ENCODE measurements at regions not wholly inside any gene's neighbourhood (a gene's known extent, or its start where the extent isn't known, plus 50 kb on each side); places are given as distances from the start of the nearest gene placed in this dataset.

- TF ChIP-seq CTCF (IDR thresholded peaks at IDR 0.05), result no peak
- intact Hi-C loops (cut with DNase I, micrococcal nuclease), result no loop called here
These were observed 210.4 kb downstream of the METTL4 start for GRCh38 chr18:2360861-2361260.

GRCh38 chr18:2368102-2368501 lies 203.2 kb downstream of the METTL4 start:
- H3K36me3 ChIP-seq (ENCODE audit: low read depth), result no peaks in the 10 kb centered on the region
- H3K9me3 ChIP-seq, result no peaks in the 10 kb centered on the region
- intact Hi-C loops (cut with DNase I, micrococcal nuclease), result no loop called here
- ATAC-seq (no peak), DNase-seq (no peak)
- TF ChIP-seq CTCF (IDR thresholded peaks at IDR 0.05), result no peak
- H3K4me1 ChIP-seq (ENCODE audit: low read depth), result no peaks in the 10 kb centered on the region
- no peak overlapping the region for H3K4me3 ChIP-seq

More at GRCh38 chr18:2360861-2361260, 210.4 kb downstream of the METTL4 start:
- DNase-seq (no peak), ATAC-seq (no peak)
- Histone ChIP-seq H3K4me3 (no peak overlapping the region), H3K36me3 (ENCODE audit: low read depth) (no peaks in the 10 kb centered on the region), H3K4me1 (ENCODE audit: low read depth) (no peaks in the 10 kb centered on the region), H3K9me3 (no peaks in the 10 kb centered on the region)

GRCh38 chr18:2376707-2377106 lies 194.6 kb downstream of the METTL4 start:
- Histone ChIP-seq H3K9me3 (no peaks in the 10 kb centered on the region), H3K4me1 (ENCODE audit: low read depth) (no peaks in the 10 kb centered on the region), H3K4me3 (no peak overlapping the region), H3K36me3 (ENCODE audit: low read depth) (no peaks in the 10 kb centered on the region)
- DNase-seq (no peak), ATAC-seq (no peak)
- intact Hi-C loops (cut with DNase I, micrococcal nuclease), result no loop called here
- no peak for TF ChIP-seq CTCF (IDR thresholded peaks at IDR 0.05)

- Histone ChIP-seq H3K36me3 (ENCODE audit: low read depth) (no peaks in the 10 kb centered on the region), H3K4me3 (no peak overlapping the region), H3K9me3 (no peaks in the 10 kb centered on the region), H3K4me1 (ENCODE audit: low read depth) (no peaks in the 10 kb centered on the region)
- intact Hi-C loops (cut with DNase I, micrococcal nuclease), result no loop called here
- no peak for TF ChIP-seq CTCF (IDR thresholded peaks at IDR 0.05)
- no peak for ATAC-seq
- no peak for DNase-seq
These were observed 191.2 kb downstream of the METTL4 start for GRCh38 chr18:2380101-2380500.

GRCh38 chr18:2381539-2381938 lies 189.8 kb downstream of the METTL4 start:
- no peaks in the 10 kb centered on the region for H3K9me3 ChIP-seq
- ATAC-seq, result no peak
- intact Hi-C loops (cut with DNase I, micrococcal nuclease), result no loop called here
- H3K36me3 ChIP-seq (ENCODE audit: low read depth), result no peaks in the 10 kb centered on the region
- H3K4me1 ChIP-seq (ENCODE audit: low read depth), result no peaks in the 10 kb centered on the region
- TF ChIP-seq CTCF (IDR thresholded peaks at IDR 0.05), result no peak
- H3K4me3 ChIP-seq, result no peak overlapping the region
- no peak for DNase-seq

- no peak for DNase-seq
- Histone ChIP-seq H3K4me3 (no peak overlapping the region), H3K4me1 (ENCODE audit: low read depth) (no peaks in the 10 kb centered on the region), H3K9me3 (peaks cover 3% of the 10 kb centered on the region), H3K36me3 (ENCODE audit: low read depth) (no peaks in the 10 kb centered on the region)
- intact Hi-C loops (cut with DNase I, micrococcal nuclease), result no loop called here
- TF ChIP-seq CTCF (IDR thresholded peaks at IDR 0.05), result no peak
- no peak for ATAC-seq
These were observed 183.7 kb downstream of the METTL4 start for GRCh38 chr18:2387588-2387987.

Data from mucosa of descending colon (tissue), 3 donors.